ELF-1 (cell line): ENCODE measurements at regions not wholly inside any gene's neighbourhood (a gene's known extent, or its start where the extent isn't known, plus 50 kb on each side); places are given as distances from the start of the nearest gene placed in this dataset.
"Not testable (repeated sequence)": the region's sequence is repeated elsewhere in the genome, so short reads cannot be mapped to it uniquely, and the experiment has no call there.

ENCODE experiments used
- DNase-seq: peaks from one replicate; pipeline ENCODE4 v3.0.0-alpha.2; 2016; ENCODE audit warnings: low read depth, low spot score

DNA sequence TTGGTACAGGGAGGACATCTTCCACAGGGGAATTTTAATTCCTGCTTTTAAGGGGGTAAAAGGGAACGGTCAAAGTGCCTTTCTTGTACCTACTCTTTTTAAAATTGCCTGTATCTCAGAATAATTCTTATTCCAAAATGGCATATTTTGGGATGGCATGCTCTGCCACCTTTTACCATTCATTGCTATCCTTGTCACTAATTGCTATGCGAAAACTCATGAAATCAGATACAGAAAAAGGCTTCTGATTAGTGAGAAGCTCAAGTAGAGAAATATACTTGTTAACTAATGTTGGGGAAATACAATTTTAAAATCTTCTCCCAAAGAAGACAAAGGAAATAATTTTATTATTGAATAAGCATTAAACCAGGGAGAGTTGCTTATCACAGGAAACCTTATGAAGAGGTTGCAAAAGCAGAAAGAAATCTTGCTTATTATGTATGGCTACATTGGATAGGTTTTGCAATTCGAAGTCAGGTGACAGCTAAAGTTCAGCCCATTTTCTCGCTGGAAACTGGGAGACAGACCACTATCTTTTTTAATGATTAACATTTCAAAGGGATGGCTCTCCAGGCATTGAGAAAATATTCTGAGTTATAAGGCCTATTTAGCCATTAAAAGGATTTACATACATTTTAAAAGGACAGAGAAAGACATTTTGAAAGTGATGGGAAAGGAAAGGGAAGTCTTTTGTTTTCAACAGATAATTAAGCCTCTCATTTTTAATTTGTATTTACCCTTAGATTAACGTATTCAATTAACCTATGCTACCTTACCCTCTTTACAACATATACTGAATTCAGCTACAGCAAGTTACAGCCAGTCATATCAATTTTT lies 110.3 kb upstream of the PRSS16 start:
- no peak for DNase-seq

DNA sequence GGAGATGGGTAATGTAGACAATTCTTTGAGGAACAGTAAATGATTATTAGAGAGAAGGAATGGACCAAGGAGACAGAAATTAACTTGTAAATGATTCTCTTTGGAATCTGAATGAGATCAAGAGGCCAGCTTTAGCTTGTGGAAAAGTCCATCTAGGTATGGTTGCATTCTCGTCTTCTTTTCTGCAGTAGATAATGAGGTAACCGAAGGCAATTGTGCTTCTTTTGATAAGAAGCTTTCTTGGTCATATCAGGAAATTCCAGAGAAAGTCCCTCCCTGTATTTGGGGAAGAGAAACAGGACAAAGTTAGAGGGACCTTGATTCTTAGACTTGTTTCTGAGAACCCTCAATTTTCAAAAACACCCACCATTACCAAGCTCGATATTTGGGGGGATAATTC lies 109.1 kb upstream of the PRSS16 start:
- DNase-seq: no peak

DNA sequence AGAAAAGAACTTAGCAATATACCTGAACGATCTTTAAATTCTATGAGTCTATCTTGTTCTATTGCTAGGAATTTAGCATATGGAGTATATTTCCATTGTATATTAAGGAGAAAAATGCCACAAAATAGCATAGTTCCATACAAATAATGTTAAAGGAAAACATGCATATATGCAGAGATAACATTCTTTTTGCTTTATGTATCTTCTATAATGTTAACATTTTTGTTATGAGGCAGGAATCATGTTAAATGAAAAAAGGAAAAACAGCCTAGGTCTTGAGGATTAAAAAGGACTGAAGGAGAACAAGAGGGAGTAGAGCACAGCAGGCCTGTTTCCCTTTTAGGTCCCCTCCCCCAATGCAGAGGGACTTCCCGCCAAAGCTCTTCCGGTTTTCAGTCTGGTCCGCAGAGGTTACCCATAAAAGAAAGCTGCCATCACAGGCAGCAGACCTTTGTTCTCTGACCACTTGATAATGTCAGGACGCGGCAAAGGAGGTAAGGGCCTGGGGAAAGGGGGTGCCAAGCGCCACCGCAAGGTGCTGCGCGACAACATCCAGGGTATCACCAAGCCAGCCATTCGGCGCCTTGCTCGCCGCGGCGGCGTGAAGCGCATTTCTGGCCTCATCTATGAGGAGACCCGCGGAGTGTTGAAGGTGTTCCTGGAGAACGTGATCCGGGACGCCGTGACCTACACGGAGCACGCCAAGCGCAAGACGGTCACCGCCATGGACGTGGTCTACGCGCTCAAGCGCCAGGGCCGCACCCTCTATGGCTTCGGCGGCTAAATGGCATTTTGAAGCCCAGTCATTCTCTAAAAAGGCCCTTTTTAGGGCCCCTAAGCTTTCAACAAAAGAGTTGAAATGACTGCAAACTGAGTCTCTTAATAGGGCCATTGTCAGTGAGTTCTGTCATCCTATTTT lies 108.4 kb upstream of the PRSS16 start:
- peak; percentile 97 for DNase-seq

DNA sequence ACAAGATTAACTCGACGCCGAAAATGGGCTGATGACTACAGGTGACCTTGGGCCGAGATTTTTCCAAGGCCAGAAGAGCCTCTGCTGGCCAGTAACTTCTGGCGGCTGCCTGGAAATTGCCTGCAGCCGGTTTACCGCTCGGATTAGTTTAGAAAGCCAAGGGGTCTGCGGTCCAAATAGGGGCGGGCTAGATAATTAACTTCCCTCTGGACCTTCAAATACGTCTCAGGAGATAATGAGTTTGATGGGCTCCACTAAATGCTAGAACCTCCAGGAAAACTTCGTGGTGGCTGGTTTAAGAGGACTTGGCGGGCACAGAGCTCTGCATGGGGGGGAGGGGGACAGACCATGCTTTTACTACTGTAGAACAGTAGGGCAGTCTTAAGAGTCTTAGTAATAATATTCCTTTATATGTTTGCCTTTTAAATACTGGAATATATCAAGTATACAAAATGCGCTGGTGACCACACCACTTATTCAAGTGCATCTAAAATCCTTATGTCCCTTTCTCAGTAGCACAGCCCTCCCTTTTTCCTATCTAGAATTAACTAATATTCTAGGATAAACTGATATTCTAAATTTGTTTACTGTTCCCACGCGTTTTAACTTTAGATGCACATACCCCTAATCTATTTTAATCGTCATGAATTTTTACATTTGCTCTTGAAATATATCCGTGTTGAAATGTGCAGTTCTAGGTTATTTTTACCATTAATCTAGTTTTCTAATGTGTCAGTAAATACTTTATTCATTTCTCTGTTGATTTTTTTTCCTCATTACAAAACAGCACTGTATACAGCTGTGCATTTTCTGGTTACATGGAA lies 107.5 kb upstream of the PRSS16 start:
- peak; percentile 80 for DNase-seq

DNA sequence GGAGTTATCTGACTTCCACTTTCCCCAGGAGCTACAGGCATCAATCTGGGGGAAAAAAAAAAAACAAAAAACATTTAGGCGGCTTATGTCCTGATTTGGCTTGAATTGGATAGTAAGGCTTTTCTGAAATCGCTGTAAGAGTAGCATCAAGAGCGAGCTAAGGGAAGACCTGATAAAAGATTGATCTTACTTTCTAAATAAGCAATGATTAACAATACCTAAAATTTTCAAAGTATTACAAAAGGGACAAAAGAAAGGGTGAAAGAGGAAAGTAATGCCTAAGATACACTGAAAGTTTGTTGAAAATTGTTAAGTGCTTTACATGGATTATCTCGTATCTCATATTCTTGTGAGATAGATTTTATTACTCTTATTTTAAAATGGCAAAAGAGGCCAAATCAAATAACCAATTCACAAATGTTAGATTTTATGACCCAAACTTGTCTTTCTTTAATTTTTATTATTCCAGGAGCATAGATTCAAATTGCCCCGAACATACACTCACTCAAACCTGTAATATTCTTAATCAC lies 106.4 kb upstream of the PRSS16 start:
- DNase-seq: no peak

DNA sequence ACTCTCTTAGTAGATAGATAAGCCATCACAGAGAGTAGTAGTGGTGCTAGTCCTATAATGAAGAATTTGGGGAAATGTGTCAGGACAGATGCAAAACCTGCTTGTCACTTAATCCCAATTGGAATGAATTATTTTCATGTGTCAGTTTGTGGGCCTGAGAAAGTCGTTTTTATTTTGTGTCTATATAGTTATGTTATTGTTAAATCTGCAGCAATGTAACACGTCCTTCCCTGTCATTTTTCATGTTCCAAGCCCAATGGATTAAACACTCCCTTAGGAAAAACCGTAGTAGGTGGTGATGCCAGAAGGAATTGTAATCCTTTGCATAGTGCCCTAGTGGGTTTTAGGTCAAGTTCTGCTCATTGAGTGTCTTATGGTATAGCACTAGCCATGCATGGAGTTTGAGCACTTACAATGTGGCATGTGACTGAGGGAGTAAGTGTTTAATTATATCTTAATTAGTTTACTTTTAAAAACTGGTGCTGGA lies 105.9 kb upstream of the PRSS16 start:
- no peak for DNase-seq

DNA sequence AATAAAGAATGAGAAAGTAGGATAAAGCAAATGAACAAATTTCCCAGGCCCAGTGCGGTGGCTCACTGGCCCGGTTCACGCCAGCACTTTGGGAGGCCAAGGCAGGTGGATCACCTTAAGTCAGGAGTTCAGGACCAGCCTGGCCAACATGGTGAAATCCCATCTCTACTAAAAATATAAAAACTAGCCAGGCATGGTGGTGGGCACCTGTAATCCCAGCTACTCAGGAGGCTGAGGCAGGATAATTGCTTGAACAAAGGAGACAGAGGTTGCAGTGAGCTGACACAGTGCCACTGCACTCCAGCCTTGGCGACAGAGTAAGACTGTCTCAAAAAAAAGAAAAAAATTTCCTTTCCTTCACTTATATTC lies 104.5 kb upstream of the PRSS16 start:
- DNase-seq: not testable (repeated sequence)

DNA sequence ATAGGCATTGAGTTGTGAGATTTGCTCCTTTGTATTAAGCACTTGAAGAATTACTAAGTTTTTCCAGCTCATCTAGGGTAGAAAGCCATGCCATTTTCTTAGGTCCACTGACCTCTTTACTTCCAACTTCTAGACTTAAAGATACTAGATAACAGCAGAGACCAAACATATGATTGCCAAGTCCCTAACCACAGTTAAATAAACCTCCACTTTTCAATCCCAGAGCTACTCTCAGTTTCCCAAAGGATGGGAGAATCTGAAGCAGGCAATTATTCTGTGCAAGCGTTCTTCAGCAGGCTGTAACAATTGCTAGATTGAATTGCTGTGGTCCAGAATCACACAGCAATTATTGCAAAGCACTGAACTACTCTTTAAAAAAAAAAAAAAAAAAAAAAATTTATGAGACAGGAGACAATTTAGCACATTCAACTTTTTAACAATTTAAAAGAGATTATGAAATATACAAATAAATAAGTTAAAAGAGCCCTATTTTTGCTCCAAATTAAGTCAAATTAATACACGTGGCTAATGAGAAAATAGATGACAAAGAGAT lies 104.0 kb upstream of the PRSS16 start:
- DNase-seq: no peak

DNA sequence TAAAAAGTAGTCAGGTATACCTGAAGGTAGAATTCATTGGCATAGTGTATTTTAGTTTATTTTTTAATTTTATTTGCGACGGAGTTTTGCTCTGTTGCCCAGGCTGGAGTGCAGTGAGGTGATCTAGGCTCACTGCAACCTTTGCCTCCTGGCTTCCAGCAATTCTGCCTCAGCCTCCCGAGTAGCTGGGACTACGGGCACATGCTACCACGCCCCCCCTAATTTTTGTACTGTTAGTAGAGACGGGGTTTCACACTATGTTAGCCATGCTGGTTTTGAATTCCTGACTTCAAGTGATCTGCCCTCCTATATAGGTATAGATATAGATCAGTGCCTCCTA lies 102.8 kb upstream of the PRSS16 start:
- DNase-seq: no peak

DNA sequence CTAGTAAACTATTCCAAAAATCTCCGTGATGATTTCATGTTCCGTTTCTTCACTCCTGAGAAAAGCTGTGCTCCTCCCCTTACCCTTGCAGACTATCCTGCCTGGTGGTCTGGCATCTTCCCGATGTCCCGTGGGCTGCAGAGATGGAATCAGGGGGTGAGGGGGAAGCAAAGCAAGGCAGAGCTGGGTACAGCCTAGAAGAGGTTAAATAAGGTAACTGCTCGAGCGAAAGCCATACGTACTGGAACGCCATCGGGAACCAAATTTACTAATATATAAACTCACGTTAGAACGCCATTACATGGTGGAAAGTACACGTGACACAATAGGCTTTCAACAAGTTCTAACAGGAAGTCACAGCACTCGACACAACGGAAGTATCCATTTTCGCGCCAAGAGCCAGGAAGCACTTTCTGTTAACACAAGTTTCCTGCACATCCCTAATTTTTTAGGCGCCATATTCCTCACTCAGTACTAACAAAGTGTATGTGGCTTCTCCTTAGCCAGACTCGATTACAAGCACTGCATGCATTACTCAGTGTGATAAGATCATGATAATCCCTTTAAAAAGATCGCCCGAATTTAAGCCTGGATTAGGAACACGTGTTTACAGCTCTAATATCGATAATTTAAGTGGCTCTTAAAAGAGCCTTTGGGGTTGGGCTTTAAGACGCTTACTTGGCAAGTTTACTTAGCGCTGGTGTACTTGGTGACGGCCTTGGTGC lies 101.6 kb upstream of the PRSS16 start:
- peak; percentile 79 for DNase-seq

DNA sequence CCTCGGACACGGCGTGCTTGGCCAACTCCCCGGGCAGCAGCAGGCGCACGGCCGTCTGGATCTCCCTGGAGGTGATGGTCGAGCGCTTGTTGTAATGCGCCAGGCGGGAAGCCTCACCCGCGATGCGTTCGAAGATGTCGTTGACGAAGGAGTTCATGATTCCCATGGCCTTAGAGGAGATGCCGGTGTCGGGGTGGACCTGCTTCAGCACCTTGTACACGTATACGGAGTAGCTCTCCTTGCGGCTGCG lies 101.1 kb upstream of the PRSS16 start:
- DNase-seq: not testable (repeated sequence)

DNA sequence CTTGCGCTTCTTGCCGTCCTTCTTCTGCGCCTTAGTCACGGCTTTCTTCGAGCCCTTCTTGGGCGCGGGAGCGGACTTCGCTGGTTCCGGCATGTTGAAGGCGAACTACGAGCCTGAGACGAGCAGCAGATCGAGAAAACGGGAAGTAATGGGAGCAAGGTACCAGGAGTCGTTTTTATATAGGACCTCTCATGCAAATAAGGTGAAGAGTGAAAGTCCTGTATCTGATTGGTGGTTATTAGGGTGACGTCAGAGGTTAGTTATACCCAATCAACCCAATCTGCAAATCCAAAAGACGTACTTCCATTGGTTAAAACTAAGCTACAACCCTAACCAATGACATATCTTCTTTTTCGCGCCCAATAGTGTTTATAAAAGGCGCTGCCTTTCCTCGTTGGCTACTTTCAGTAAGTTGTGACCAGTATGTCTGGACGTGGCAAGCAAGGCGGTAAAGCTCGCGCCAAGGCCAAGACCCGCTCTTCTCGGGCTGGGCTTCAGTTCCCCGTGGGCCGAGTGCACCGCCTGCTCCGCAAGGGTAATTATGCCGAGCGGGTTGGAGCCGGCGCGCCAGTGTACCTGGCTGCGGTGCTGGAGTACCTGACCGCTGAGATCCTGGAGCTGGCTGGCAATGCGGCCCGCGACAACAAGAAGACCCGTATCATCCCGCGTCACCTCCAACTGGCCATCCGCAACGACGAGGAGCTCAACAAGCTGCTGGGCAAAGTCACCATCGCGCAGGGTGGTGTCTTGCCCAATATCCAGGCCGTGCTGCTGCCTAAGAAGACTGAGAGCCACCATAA lies 100.6 kb upstream of the PRSS16 start:
- peak; percentile 98 for DNase-seq

DNA sequence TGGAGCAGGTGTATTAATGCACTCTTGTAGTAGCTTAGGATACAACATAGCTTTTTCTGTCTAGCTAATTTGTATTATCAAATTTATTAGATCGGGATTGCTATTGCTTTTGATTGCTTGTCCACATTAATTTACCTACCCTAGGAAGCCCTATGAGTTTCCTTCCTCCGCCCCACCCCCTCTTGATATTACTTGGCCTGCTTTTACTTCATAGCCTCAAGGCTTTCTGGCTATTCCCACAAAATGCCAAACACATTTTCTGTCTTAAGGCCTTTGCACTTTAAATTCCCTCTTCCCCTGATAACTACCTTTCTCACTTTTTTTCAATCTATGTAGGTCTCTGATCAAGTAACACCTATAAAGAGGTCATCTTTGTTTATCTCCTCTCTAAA lies 99.1 kb upstream of the PRSS16 start:
- DNase-seq: no peak

DNA sequence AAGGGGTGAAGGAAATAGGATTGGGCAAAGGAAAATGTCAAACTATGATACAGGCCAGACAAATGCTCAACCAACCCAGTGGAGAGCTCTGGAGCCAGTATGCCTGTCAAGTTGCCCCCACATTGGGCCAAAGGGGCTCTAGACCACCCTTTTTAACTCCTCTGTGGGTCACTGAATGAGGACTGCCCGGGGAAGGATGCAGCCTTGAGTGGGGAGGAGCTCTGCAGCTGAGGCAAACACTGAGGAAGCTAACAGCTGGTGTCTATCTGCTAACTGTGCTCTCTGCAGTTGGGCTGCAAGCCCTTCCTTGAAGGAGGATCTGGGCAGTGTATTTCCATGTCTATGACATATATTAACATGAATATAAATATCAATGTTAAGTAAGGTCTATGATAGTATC lies 98.4 kb upstream of the PRSS16 start:
- no peak for DNase-seq

DNA sequence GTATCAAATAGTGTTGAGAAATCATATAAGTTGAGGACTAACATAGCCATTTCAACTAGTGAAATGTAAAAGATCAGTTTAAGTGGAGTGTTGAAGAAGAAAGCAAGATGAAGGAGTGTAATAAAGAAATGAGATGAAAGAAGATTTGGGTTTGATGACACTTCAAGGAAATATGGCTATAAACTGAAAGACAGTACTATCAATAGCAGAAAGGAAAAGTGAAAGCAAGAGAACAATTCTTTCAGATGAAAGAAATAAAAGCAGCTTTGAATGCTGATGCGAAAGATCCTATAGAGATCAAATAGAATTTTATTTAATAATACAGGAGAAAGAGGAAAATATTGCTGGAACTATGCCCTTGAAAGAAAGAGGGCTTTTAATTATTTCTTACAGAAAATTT lies 92.8 kb upstream of the PRSS16 start:
- DNase-seq: no peak

DNA sequence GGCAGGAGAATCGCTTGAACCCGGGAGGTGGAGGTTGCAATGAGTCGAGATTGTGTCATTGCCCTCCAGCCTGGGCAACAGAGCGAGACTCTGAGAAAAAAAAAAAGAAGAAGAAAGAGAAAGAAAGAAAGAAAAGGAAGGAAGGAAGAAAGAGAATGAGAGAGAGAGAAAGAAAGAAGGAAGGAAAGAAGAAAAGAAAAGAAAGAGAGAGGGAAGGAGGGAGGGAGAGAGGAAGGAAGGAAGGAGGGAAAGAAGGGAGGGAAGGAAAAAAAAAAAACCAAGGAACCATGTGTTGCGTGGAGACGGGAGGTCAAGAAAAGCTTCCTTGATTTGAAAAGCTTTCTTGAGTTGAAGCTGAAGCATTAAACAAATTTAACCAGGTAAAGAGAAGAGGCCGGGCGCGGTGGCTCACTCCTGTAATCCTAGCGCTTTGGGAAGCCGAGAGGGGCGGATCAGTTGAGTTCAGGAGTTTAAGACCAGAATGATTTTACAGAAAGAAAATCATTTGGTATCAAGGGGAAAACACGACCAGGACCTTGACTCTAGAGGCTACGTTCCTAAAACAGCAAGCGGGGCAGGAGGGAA lies 90.5 kb upstream of the PRSS16 start:
- DNase-seq: no peak

DNA sequence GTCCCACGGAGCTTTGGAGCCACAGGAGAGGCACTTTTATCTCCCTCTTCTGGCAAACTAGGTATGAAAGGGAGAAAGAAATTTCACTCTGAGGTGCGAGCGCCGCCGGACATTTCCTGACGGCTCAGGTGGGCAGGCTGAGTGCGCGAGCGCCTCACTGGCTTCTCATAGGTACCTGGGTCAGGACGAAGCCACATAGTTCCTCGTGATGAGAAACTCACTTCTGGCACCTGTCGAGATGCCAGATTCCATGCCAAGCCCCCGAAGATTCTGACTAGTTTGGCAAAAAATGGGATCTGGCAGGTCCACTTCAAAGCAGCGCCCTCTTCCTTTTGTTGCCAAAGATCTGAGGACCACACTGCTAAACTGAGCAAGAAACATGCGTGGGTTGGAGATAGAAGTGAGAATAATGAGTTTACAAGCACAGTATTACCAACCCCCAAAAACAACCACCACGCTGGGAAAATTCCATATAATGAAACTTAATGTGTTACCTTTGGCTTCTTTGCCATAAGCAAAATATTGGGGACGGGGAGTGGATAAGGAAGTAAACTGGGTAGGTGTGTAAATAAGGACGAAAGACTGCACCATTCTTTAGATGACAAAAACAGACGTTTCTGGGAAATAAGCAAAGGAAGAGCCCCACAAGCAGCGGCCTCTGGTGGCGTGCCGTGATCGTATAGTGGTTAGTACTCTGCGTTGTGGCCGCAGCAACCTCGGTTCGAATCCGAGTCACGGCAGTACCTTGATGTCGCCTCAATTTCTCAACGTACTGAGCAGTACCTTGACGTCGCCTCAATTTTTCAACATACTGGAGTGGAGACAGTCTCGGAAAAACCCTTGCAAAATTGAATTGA lies 89.8 kb upstream of the PRSS16 start:
- peak; percentile 66 for DNase-seq

DNA sequence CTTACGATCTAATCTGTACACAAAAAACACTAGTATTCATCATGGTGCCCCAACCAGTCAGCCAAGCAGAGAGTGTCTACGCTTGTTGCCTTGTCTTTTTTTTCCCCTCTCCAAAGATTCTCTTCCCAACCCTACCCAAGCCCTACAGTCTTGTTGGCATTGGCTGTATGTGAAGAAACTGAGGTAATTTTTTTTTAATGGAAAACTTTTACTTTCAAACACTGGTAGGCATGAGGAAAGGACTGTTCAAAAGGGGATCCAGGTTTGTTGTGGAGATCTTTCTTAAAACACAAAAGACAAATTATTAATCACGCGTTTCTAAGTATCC lies 89.2 kb upstream of the PRSS16 start:
- DNase-seq: no peak

DNA sequence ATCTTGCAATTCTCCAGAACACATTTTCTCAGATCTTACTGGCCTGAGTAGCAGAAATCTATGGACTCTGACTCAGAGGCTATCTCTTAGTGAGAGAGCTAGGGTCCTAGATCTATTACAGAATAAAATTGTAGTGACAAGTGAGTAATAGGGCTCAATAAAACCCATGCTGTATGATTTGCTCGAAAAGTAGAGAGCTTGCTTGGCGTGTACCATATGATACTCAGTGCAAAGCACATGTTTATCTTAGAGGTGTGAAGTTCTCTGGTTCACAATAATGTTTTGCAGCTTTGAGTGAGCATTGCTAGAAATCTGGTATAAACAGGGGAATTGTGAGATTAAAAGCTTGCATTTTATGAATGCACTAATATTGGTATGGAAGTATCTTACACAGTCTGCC lies 87.8 kb upstream of the PRSS16 start:
- no peak for DNase-seq
